Adrenal gland (tissue), 5 donors: ENCODE measurements at regions not wholly inside any gene's neighbourhood (a gene's known extent, or its start where the extent isn't known, plus 50 kb on each side); places are given as distances from the start of the nearest gene placed in this dataset.

ENCODE experiments used
- CTCF ChIP-seq, 6 experiments: fragments of 450-650 bp in 4 of 6; fragments of 200-600 bp in 2 of 6; sonication (generic) in 1 of 6; IDR thresholded peaks; 1 replicate in 5 of 6; 2 replicates in 1 of 6; pipeline versions ENCODE4 v1.5.1 to v1.8.0; 2016 to 2021; ENCODE audit warnings: antibody characterized with exemption in 6 of 6, mild to moderate bottlenecking in 2 of 6, moderate library complexity in 1 of 6
- POLR2A ChIP-seq, 2 donors: fragments of 450-650 bp; IDR thresholded peaks; one replicate each; pipeline ENCODE4 v1.6.1; 2017; ENCODE audit warnings: antibody characterized with exemption in 2 of 2, mild to moderate bottlenecking in 2 of 2, moderate library complexity in 1 of 2
- donor health status: DM: no; HTN: no; CAD: no.

- no peak for TF ChIP-seq CTCF (IDR thresholded peaks at IDR 0.05)
- TF ChIP-seq POLR2A (IDR thresholded peaks at IDR 0.05) = no peak
These were observed 152.9 kb upstream of the DAB1 start for GRCh38 chr1:57576756-57577155.
